OCI-LY7 (cell line): ENCODE measurements at regions not wholly inside any gene's neighbourhood (a gene's known extent, or its start where the extent isn't known, plus 50 kb on each side); places are given as distances from the start of the nearest gene placed in this dataset.

Source experiments
- CTCF ChIP-seq: fragments of 200-600 bp; sonication (generic); conservative IDR thresholded peaks from 2 replicates; pipeline ENCODE4 v1.5.1; 2014; ENCODE audit warnings: mild to moderate bottlenecking, antibody characterized with exemption, low read length, moderate library complexity, mixed read lengths
- EZH2phosphoT487 ChIP-seq: fragments of 200-600 bp; sonication (generic); IDR thresholded peaks from 2 replicates; pipeline ENCODE4 v1.6.1; 2018; ENCODE audit warnings: low read depth, borderline replicate concordance, mild to moderate bottlenecking, mixed run types, antibody characterized with exemption, low read length, moderate library complexity, mixed read lengths

DNA sequence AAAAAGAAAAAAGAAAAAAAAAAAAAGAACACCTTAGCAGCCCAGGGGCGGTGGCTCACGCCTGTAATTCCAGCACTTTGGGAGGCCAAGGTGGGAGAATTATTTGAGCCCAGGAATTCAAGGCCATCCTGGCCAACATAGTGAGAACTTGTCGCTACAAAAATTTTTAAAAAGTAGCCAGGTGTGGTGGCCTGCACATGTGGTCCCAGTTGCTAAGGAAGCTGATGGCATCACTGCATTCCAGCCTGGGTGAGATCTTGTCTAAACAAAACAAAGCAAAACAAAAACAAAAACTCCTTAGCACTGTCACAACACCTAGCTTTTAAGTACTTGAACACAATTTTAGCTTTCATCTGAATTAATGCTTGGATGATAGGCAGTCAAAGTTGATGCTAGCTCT is 86.3 kb upstream of the MKLN1 start:
- TF ChIP-seq CTCF (no peak), EZH2phosphoT487 (no peak)
